T-helper 2 cell treated with Interferon-gamma antibody and Interleukin-4, amounts not matched to agents 100 ng/mL and 5 ng/mL, for 36 hours (primary cell): ENCODE measurements at regions not wholly inside any gene's neighbourhood (a gene's known extent, or its start where the extent isn't known, plus 50 kb on each side); places are given as distances from the start of the nearest gene placed in this dataset.

Experiments
- intact Hi-C: fragments of 100-400 bp; cut with micrococcal nuclease; formaldehyde crosslinking; loops from one replicate; pipeline ENCODE4 v1.15.1; 2023

GRCh38 chr3:72224804-72225509, 440.0 kb upstream of the PROK2 start:
- intact Hi-C loops, result no loop called here

- intact Hi-C loops, result no loop called here
Observed at GRCh38 chr3:72223628-72224027, 438.7 kb upstream of the PROK2 start.

GRCh38 chr3:72223116-72223515, 438.2 kb upstream of the PROK2 start:
- intact Hi-C loops, result no loop called here

- intact Hi-C loops, result no loop called here
Observed at GRCh38 chr3:72222410-72222809, 437.5 kb upstream of the PROK2 start.

- intact Hi-C loops, result no loop called here
Observed at GRCh38 chr3:72220946-72221345, 436.0 kb upstream of the PROK2 start.

GRCh38 chr3:72219752-72220151, 434.8 kb upstream of the PROK2 start:
- intact Hi-C loops, result no loop called here

- intact Hi-C loops, result no loop called here
Observed at GRCh38 chr3:72217570-72217969, 432.6 kb upstream of the PROK2 start.

GRCh38 chr3:72214066-72214951, 429.4 kb upstream of the PROK2 start:
- intact Hi-C loops, result no loop called here

- intact Hi-C loops, result no loop called here
Observed at GRCh38 chr3:72213296-72214065, 428.5 kb upstream of the PROK2 start.

GRCh38 chr3:72212396-72212795, 427.4 kb upstream of the PROK2 start:
- intact Hi-C loops, result no loop called here

GRCh38 chr3:72210261-72210660, 425.3 kb upstream of the PROK2 start:
- intact Hi-C loops, result no loop called here

GRCh38 chr3:72205297-72205826, 420.4 kb upstream of the PROK2 start:
- intact Hi-C loops, result no loop called here

- intact Hi-C loops, result no loop called here
Observed at GRCh38 chr3:72204452-72204851, 419.5 kb upstream of the PROK2 start.

- intact Hi-C loops, result no loop called here
Observed at GRCh38 chr3:72203613-72204349, 418.8 kb upstream of the PROK2 start.

- intact Hi-C loops, result no loop called here
Observed at GRCh38 chr3:72203105-72203504, 418.2 kb upstream of the PROK2 start.

- intact Hi-C loops, result no loop called here
Observed at GRCh38 chr3:72200332-72200731, 415.4 kb upstream of the PROK2 start.

- intact Hi-C loops, result no loop called here
Observed at GRCh38 chr3:72199530-72199929, 414.6 kb upstream of the PROK2 start.

- intact Hi-C loops, result no loop called here
Observed at GRCh38 chr3:72196377-72196929, 411.5 kb upstream of the PROK2 start.

GRCh38 chr3:72195895-72196294, 410.9 kb upstream of the PROK2 start:
- intact Hi-C loops, result no loop called here

- intact Hi-C loops, result no loop called here
Observed at GRCh38 chr3:72194458-72194857, 409.5 kb upstream of the PROK2 start.
